Activated naive CD4-positive, alpha-beta T cell treated with anti-CD3 and anti-CD28 coated beads, Interleukin-2, amount 50 U/mL, for 72 hours (primary cell): ENCODE measurements at regions not wholly inside any gene's neighbourhood (a gene's known extent, or its start where the extent isn't known, plus 50 kb on each side); places are given as distances from the start of the nearest gene placed in this dataset.

Experiments
- ATAC-seq, 2 donors: fragments of 150-1000 bp; cut with Tn5 transposase; 2 replicates each; pipeline ENCODE4 v1.10.0; 2021; ENCODE audit warnings: mild to moderate bottlenecking in 2 of 2, moderate library complexity in 2 of 2
- DNase-seq, 2 donors: peaks; one replicate each; pipeline ENCODE4 v3.0.0; 2021 to 2022; ENCODE audit warnings: low spot score in 2 of 2
- H3K27ac Mint-ChIP-seq, 2 donors: one replicate each; pipeline ENCODE4 v1.8.0; 2022; ENCODE audit warnings: mild to moderate bottlenecking in 2 of 2, mixed read lengths in 2 of 2
- H3K36me3 Mint-ChIP-seq, 2 donors: one replicate each; pipeline ENCODE4 v1.8.0; 2022; ENCODE audit warnings: mixed read lengths in 2 of 2
- H3K9me3 Mint-ChIP-seq, 2 donors: one replicate each; pipeline ENCODE4 v1.8.0; 2022; ENCODE audit warnings: mixed read lengths in 2 of 2

DNA sequence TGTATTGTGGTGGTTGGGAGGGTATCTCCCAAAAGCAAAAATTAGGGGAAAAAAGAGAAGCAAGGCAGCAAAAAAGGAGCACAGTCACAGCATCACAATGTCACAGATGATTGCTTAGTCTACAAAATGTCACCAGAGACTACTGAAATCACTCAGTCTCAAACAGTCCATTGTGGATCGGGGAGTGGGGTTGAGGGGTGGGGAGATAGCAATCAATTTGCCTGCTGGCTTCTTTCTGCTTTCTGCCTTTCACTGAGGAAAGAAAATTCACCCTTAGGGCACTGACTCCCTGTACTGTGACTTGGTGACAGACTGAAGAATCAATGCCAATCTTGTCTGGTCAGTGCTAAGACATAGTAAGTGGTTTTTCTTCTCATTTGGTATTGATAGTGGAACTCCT lies 2127.1 kb upstream of the PCDH20 start:
- Mint-ChIP-seq H3K9me3 (peaks cover 13 to 29% of the 10 kb centered on the region in 2 donors), H3K27ac (no peak overlapping the region), H3K36me3 (peaks cover 0 to 8% of the 10 kb centered on the region in 2 donors)
- ATAC-seq, result no peak
- DNase-seq, result no peak

DNA sequence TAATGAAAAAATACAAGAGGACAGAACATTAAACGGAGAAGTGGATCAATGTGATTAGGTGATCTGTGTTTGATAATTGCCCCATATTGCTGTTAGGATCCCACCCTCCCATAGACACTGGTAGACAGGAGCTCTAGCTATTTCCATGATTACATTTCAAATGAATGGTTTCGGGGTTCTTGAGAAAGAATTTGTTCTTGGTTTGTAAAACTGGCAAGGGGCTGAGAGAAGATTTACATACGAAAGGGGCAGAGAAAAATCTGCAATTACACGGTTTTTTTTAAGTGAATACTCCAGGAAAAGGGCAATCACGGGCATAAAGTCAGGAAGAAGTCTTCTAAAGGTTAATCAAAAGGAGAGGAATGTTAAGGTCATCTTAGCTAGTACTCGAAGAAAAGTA lies 2125.7 kb upstream of the PCDH20 start:
- ATAC-seq, result no peak

DNA sequence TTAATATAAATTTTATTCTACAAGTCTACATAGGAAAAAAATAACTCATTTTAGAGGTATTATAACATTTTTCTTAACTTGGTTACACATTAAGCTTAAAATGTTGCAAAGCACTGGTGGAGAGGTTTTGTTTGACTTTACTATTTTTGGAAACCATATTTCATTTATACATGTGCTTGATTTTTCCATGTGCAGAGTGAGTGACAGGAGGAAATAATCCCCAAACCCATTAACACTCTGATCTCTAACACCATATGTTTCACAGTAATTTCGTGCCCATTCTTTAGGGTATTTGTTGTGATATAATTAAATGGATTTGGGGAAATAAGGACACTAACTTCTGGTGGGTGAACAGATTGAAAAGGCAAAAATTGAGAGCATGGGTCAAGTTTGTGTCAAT lies 2124.4 kb upstream of the PCDH20 start:
- Mint-ChIP-seq H3K9me3 (peaks cover 12 to 28% of the 10 kb centered on the region in 2 donors), H3K36me3 (peaks cover 0 to 9% of the 10 kb centered on the region in 2 donors), H3K27ac (no peak overlapping the region)
- no peak for DNase-seq
- no peak for ATAC-seq

More for the DNA sequence above, 2125.7 kb upstream of the PCDH20 start:
- Mint-ChIP-seq H3K9me3 (peaks cover 18 to 35% of the 10 kb centered on the region in 2 donors), H3K36me3 (peaks cover 0 to 13% of the 10 kb centered on the region in 2 donors), H3K27ac (no peak overlapping the region)
- DNase-seq, result no peak

DNA sequence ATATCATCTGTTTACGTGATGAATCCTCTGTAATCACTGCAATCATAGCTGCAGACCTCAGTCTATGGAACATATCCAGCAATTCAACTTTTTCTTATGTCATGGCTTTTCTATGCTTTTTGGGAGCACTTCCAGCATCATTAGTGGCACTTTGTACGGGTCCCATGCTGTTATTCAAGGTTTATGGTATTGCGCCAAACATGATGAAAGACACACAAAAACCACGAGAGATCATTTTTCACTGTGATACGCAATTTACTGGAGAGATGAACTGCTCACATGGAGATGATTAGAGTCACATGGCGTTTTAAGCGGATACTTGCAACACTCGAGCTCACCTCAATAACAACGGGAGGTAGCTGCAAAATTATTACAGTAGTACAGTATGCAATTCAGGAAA lies 2101.7 kb upstream of the PCDH20 start:
- ATAC-seq, result no peak
- DNase-seq, result no peak
- Mint-ChIP-seq H3K27ac (no peak overlapping the region), H3K36me3 (no peaks in the 10 kb centered on the region), H3K9me3 (peaks cover 11 to 16% of the 10 kb centered on the region in 2 donors)

DNA sequence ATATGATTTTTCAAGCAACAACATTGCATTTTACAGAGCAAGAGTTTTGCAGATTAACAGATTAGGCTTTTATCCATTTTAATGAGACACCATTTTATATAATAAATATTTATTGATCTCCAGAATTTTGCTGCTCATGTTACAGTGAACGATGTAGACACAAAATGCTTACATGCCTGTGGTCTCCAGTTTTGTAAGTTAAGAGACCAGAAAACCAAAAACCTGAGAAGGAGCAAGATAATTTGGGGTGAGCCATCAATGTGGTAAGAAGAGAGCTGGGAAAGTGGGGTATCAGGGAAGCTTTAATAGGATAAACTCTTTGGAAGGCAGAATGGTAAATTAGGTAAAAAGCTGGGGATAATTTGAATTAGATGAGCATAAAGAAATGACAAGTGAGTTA lies 2100.5 kb upstream of the PCDH20 start:
- Mint-ChIP-seq H3K27ac (no peak overlapping the region), H3K9me3 (peaks cover 12 to 14% of the 10 kb centered on the region in 2 donors), H3K36me3 (no peaks in the 10 kb centered on the region)
- DNase-seq (no peak), ATAC-seq (no peak)

DNA sequence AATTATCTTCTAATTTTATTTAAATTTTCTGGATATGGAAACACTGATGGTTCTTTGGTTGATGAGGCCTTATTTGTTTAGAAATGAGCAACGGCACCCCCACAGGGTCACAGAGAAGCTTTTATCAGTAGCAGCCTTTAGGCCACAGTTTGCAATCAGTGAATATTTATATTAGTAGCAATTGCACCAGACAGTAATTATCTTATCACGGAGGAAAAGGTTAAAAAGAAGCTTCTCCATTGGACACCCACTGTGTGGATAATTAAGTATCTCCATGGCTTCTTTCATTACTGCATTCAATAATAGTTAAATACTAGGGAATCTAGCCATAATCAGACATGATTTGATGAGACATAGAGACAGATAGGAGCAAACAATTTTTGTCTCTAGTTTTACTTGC lies 2099.2 kb upstream of the PCDH20 start:
- DNase-seq (no peak), ATAC-seq (no peak)
- no peaks in the 10 kb centered on the region for H3K36me3 Mint-ChIP-seq
- H3K9me3 Mint-ChIP-seq, result peaks cover 12 to 14% of the 10 kb centered on the region in 2 donors
- H3K27ac Mint-ChIP-seq, result no peak overlapping the region

DNA sequence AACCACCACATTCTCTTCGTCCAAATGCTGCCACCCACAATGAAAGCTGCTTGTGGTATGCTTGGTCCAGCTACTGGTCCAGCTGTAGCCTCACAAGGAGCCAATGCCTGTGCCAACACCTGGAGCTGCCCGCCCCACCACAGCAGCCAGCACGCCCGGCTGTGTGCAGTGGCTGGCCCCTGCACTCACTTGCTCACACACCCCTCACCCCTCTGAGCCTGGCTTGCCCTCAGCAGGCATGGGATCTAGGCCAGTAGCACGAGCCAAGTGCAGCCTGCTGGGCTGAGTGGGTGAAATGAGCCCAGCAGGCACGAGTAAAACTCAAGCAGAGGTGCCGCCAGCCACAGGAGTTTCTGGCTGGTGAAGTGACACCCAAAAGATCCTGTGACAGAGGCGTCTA lies 2096.4 kb upstream of the PCDH20 start:
- DNase-seq, result no peak
- peaks cover 7 to 17% of the 10 kb centered on the region in 2 donors for H3K9me3 Mint-ChIP-seq
- ATAC-seq, result no peak
- no peak overlapping the region for H3K27ac Mint-ChIP-seq
- no peaks in the 10 kb centered on the region for H3K36me3 Mint-ChIP-seq

DNA sequence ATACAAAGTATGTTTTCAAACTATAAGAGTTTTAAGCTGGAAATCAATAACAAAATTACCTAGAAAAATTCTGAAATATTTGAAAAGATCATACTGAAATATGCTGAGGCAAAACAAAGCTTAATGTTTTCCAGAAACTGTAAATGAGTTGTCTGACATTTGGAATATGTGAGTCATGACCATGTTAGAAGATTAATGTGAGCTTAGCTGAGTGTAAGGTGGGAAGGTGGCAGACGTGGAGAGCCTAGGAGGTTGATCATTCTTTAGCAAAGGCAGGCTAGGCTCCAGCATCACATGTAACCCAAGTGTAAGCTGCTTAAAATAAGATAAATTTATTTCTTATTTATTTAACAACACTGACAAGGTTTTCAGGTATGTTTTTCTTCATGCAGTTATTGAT lies 2086.1 kb upstream of the PCDH20 start:
- no peak overlapping the region for H3K27ac Mint-ChIP-seq
- H3K36me3 Mint-ChIP-seq, result peaks cover 5 to 6% of the 10 kb centered on the region in 2 donors
- ATAC-seq (no peak), DNase-seq (no peak)
- H3K9me3 Mint-ChIP-seq, result peaks cover 13% of the 10 kb centered on the region in 2 donors

DNA sequence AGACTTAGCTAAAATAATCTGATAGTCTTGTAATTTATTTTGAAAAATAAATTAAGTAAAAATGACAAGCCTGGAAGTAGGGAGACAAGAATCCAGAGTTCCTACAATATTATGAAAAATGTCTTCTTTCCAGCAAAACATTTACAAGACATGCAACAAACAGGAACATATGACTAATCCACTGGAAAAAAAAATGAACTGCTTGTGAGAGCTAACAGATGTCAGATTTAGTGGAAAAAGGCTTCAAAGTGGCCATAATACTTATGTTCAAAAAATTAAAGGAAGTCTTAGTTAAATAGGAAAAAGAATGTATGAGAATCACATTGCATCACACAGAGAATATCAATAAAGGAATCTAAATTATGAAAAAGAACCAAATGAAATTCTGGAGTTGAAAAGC lies 2082.0 kb upstream of the PCDH20 start:
- ATAC-seq (no peak), DNase-seq (no peak)
- H3K36me3 Mint-ChIP-seq, result peaks cover 5 to 6% of the 10 kb centered on the region in 2 donors
- H3K9me3 Mint-ChIP-seq, result peaks cover 13 to 17% of the 10 kb centered on the region in 2 donors
- no peak overlapping the region for H3K27ac Mint-ChIP-seq

DNA sequence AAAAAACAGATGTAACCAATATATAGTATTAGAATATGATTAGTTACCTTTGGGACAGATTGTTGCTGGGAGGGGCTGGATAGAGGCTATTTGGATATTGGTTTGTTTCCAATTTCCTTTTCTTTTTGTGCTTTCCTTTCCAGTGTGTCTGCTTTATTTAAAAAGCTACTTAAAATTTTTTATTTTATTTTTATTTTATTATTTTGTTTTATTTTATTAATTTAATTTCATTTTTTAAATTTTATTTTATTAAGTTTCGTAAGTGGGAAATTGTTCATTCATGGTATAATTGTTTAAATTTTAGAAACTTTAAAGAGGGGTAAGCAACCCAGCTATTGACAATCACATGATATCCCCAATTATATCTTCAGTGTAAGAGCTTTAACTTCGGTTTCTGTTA lies 2077.0 kb upstream of the PCDH20 start:
- Mint-ChIP-seq H3K36me3 (no peaks in the 10 kb centered on the region), H3K9me3 (peaks cover 0 to 4% of the 10 kb centered on the region in 2 donors), H3K27ac (no peak overlapping the region)
- ATAC-seq (no peak), DNase-seq (no peak)

DNA sequence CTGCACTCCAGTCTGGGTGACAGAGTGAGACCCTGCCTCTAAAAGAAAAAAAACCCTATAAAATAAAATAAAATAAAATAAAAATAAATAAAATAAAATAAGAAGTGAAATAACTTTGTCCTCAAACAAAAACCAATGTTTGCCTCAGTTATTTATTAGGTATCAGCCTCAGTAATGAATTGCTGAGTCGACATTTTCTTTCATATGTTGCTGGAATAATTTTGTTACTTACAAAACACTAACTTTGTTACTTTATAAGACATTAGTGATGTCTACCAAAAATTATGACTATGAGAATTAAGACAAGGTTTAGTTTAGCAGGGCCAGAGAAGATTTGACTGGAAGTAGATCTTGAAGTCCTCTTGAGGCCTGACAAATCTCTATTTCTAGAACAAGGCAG lies 2074.5 kb upstream of the PCDH20 start:
- DNase-seq (no peak), ATAC-seq (no peak)
- Mint-ChIP-seq H3K27ac (no peak overlapping the region), H3K36me3 (no peaks in the 10 kb centered on the region), H3K9me3 (peaks cover 7 to 8% of the 10 kb centered on the region in 2 donors)

DNA sequence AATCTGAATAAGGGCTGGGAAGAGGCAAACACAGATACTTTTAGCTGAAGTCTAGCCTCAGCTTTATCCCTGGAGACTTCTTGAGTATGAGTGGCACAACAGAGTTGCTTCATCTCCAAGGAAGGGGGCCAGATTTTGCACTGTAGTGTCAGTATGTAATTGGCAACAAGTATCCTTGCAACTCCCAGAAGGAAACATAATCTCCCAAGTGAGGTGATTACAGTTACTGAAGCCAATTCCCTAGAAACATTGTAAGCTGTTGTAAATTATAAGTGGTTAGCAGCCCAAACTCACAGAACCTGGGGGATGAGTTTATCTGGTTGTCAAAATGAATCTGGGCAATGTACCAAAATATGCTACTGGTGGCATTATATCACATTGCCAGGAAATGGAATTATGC lies 2065.7 kb upstream of the PCDH20 start:
- peaks cover 15 to 16% of the 10 kb centered on the region in 2 donors for H3K9me3 Mint-ChIP-seq
- no peak for DNase-seq
- H3K36me3 Mint-ChIP-seq, result no peaks in the 10 kb centered on the region
- ATAC-seq, result no peak
- H3K27ac Mint-ChIP-seq, result no peak overlapping the region

DNA sequence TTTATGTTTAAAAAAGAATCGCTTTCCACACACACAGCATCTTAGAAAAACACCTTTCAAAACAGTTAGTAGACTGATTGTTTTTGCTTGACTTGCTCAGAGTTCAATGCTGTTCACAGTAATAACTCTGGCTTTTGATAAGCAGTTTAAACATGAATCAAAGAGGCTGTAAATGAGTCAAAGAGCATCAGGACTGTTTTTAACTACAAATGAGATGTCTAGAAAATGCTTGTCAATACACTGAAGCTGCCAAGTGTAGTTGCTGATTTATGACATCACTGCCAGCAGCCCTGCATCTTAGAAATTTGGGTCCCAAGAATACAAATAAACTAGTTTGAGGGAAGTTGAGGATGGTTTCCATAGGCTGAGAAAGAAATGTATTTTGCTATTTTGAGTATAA lies 2057.1 kb upstream of the PCDH20 start:
- H3K27ac Mint-ChIP-seq, result no peak overlapping the region
- ATAC-seq (no peak), DNase-seq (no peak)
- H3K9me3 Mint-ChIP-seq, result peaks cover 9 to 20% of the 10 kb centered on the region in 2 donors
- no peaks in the 10 kb centered on the region for H3K36me3 Mint-ChIP-seq

DNA sequence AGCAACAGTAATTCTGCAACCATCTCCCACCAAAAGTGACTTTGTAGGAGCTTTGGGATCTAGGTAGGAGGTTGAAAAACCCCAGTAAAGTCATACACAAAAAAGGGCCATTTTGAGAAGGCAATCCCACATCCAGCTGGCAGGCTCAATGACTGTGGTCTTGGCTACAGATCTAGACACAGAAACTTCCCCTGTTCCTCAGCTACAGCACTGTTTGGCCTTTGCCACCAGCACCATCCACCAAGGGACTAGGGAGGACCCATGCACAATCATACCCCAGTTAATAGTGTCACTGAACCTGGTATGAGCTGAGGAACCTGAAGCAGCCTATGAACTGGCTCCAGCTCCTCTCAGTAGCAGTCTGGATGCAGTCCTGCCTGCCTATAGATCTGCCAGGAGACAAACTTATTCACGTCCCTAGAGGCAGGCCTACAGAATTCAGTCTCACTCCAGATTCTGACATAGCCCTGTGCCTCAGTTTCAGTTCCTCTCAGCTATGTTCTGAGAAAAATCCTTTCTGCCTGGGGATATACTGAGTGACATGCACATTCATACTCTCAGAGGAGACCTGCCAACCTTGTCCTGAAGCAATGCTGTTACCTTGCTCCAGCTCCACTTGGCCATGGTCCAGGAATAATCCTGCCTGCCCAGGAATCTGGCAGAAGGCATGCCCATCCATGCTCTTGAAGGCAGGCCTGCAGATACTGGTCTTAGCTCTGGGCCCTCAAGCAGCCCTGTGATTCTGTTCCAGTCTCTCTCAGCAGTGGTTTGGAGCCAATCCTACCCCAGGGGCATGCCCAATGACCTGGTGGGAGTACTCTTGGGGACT lies 2048.3 kb upstream of the PCDH20 start:
- H3K36me3 Mint-ChIP-seq, result no peaks in the 10 kb centered on the region
- ATAC-seq, result no peak
- H3K9me3 Mint-ChIP-seq, result peaks cover 0 to 11% of the 10 kb centered on the region in 2 donors
- H3K27ac Mint-ChIP-seq, result no peak overlapping the region
- no peak for DNase-seq

DNA sequence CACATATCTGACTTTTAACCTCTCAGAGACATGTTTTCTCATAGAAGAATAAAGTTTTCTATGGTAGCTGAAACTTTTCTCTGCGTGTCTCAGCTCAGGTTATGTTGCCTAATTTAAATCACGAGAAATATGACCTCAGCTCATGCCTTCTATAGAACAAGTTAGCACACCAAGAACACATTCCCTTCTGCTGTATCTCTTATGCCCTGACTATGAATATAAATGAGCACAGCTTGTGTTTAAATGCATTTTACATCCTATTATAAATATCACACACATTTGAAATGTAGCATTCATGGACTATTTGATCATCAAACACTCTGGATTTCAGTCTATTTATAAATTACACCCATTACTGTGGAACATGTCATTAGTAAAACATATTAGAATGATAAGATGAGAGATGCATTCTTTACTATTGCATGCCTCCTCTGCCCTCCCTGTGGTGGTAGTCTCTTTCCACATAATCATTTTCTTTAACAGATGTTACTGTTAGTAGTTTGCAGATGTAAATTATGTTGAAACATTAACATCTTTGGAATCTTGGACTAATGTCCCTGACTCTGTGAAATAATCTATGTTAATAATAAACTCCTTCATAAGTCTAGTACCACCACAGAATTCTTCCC lies 2044.9 kb upstream of the PCDH20 start:
- H3K36me3 Mint-ChIP-seq, result no peaks in the 10 kb centered on the region
- DNase-seq, result no peak
- peaks cover 0 to 5% of the 10 kb centered on the region in 2 donors for H3K9me3 Mint-ChIP-seq
- no peak for ATAC-seq
- no peak overlapping the region for H3K27ac Mint-ChIP-seq

DNA sequence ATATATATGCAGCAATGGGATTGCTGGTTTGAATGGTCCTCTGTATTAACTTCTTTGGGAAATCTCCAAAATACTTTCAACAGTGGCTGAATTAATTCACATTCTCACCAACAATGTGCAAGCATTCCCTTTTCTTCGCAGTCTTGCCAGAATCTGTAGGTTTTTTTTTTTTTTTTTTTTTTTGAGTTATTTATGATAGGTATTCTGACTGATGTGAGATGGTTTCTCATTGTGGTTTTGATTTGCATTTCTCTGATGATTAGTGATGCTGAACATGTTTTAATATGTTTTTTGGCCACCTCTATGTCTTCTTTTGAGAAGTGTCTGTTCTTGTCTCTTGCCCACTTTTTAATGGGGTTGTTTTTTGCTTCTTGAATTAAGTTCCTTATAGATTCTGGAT lies 2041.5 kb upstream of the PCDH20 start:
- H3K9me3 Mint-ChIP-seq, result peaks cover 4 to 9% of the 10 kb centered on the region in 2 donors
- H3K27ac Mint-ChIP-seq, result no peak overlapping the region
- no peak for ATAC-seq
- H3K36me3 Mint-ChIP-seq, result no peaks in the 10 kb centered on the region
- no peak for DNase-seq

DNA sequence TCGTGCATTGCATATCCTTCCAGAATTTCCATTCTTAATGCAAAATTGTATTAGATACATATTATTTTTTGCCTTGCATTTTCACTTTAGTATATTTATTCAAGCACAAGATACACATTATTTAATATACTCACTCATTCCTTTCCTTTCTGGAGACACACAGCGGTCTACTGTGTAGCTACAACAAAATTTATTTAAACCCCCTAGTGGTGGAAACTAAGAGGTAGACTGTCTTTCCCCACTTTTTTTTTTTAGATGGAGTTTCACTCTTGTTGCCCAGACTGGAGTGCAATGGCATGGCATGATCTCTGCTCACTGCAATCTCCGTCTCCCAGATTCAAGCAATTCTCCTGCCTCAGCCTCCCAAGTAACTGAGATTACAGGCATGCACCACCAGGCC lies 2040.3 kb upstream of the PCDH20 start:
- Mint-ChIP-seq H3K36me3 (no peaks in the 10 kb centered on the region), H3K27ac (no peak overlapping the region), H3K9me3 (peaks cover 4 to 6% of the 10 kb centered on the region in 2 donors)
- ATAC-seq (no peak), DNase-seq (no peak)

DNA sequence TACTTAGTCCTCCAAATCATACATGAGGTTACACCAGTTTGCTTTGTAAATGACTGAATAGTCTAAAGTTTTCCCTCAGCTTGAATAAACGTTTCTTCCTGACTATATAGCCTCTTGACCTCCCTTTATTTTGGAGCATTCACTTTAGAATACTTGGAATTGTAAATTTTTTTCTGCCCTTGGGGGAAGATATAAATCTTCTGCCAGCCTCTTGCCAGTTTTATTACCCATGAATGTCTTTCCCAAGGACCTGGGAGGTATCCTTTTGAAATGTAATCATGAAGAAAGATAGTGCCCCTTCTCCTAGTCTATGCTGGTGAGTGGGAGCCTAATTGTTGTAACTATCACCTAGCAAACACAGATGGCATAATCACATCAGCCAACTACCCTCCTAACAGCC lies 2033.9 kb upstream of the PCDH20 start:
- Mint-ChIP-seq H3K27ac (no peak overlapping the region), H3K36me3 (no peaks in the 10 kb centered on the region), H3K9me3 (peaks cover 0 to 6% of the 10 kb centered on the region in 2 donors)
- ATAC-seq, result no peak
- no peak for DNase-seq
